ENCODE measurements at regions not wholly inside any gene's neighbourhood (a gene's known extent, or its start where the extent isn't known, plus 50 kb on each side); places are given as distances from the start of the nearest gene placed in this dataset.

GRCh38 chr2:139835101-139835500, 1054.9 kb upstream of the NXPH2 start:
- no peak for DNase-seq (ENCODE audit: low spot score)

GRCh38 chr2:139828011-139828410, 1047.8 kb upstream of the NXPH2 start:
- no peak for DNase-seq (ENCODE audit: low spot score)

- DNase-seq (ENCODE audit: low spot score) = no peak
These were observed 1045.5 kb upstream of the NXPH2 start for GRCh38 chr2:139825726-139826125.

GRCh38 chr2:139819273-139819796, 1039.1 kb upstream of the NXPH2 start:
- DNase-seq (ENCODE audit: low spot score) = no peak

- no peak for DNase-seq (ENCODE audit: low spot score)
These were observed 1034.3 kb upstream of the NXPH2 start for GRCh38 chr2:139814458-139814857.

GRCh38 chr2:139813340-139813739, 1033.2 kb upstream of the NXPH2 start:
- no peak for DNase-seq (ENCODE audit: low spot score)

- no peak for DNase-seq (ENCODE audit: low spot score)
These were observed 1025.3 kb upstream of the NXPH2 start for GRCh38 chr2:139805441-139805840.

- DNase-seq (ENCODE audit: low spot score) = no peak
These were observed 1018.2 kb upstream of the NXPH2 start for GRCh38 chr2:139798391-139798790.

GRCh38 chr2:139790807-139791752, 1010.9 kb upstream of the NXPH2 start:
- peak; percentile 3 for DNase-seq (ENCODE audit: low spot score)

GRCh38 chr2:139790136-139790535, 1009.9 kb upstream of the NXPH2 start:
- DNase-seq (ENCODE audit: low spot score) = no peak

- no peak for DNase-seq (ENCODE audit: low spot score)
These were observed 998.5 kb upstream of the NXPH2 start for GRCh38 chr2:139778732-139779131.

GRCh38 chr2:139773720-139774277, 993.6 kb upstream of the NXPH2 start:
- DNase-seq (ENCODE audit: low spot score) = no peak

GRCh38 chr2:139769633-139770032, 989.4 kb upstream of the NXPH2 start:
- no peak for DNase-seq (ENCODE audit: low spot score)

- DNase-seq (ENCODE audit: low spot score) = no peak
These were observed 983.5 kb upstream of the NXPH2 start for GRCh38 chr2:139763705-139764104.

GRCh38 chr2:139759000-139759505, 978.9 kb upstream of the NXPH2 start:
- no peak for DNase-seq (ENCODE audit: low spot score)

GRCh38 chr2:139746901-139747300, 966.7 kb upstream of the NXPH2 start:
- no peak for DNase-seq (ENCODE audit: low spot score)

- no peak for DNase-seq (ENCODE audit: low spot score)
These were observed 964.1 kb upstream of the NXPH2 start for GRCh38 chr2:139744273-139744672.

- no peak for DNase-seq (ENCODE audit: low spot score)
These were observed 962.3 kb upstream of the NXPH2 start for GRCh38 chr2:139742216-139743172.

- no peak for DNase-seq (ENCODE audit: low spot score)
These were observed 957.5 kb upstream of the NXPH2 start for GRCh38 chr2:139737659-139738058.

GRCh38 chr2:139730197-139730596, 950.0 kb upstream of the NXPH2 start:
- no peak for DNase-seq (ENCODE audit: low spot score)

- no peak for DNase-seq (ENCODE audit: low spot score)
These were observed 941.3 kb upstream of the NXPH2 start for GRCh38 chr2:139721411-139721995.

- no peak for DNase-seq (ENCODE audit: low spot score)
These were observed 939.9 kb upstream of the NXPH2 start for GRCh38 chr2:139720056-139720455.

Data from GM03348 (cell line).